HAP-1 (cell line): ENCODE measurements at regions not wholly inside any gene's neighbourhood (a gene's known extent, or its start where the extent isn't known, plus 50 kb on each side); places are given as distances from the start of the nearest gene placed in this dataset.
"Not testable (repeated sequence)": the region's sequence is repeated elsewhere in the genome, so short reads cannot be mapped to it uniquely, and the experiment has no call there.

ENCODE experiments used
- DNase-seq, 2 experiments: peaks; one replicate each; pipeline ENCODE4 v3.0.0-alpha.2; 2016 to 2020; ENCODE audit warnings: low spot score in 2 of 2
- H3K27me3 ChIP-seq: fragments of 250-450 bp; sonication (Bioruptor Pico); 2 replicates; pipeline ENCODE4 v1.5.1; 2020; ENCODE audit warnings: low read depth, mild to moderate bottlenecking, moderate library complexity
- H3K36me3 ChIP-seq: fragments of 250-450 bp; sonication (Bioruptor Pico); replicated peaks from 2 replicates; pipeline ENCODE4 v1.5.1; 2020; ENCODE audit warnings: mild to moderate bottlenecking
- H3K4me1 ChIP-seq: fragments of 250-450 bp; sonication (Bioruptor Pico); 2 replicates; pipeline ENCODE4 v1.5.1; 2020; ENCODE audit warnings: mild to moderate bottlenecking
- H3K4me3 ChIP-seq: fragments of 250-450 bp; sonication (Bioruptor Pico); 2 replicates; pipeline ENCODE4 v1.5.1; 2020; ENCODE audit warnings: mild to moderate bottlenecking, moderate library complexity
- H3K9me3 ChIP-seq: fragments of 250-450 bp; sonication (Bioruptor Pico); 2 replicates; pipeline ENCODE4 v1.5.1; 2020; ENCODE audit warnings: mild to moderate bottlenecking, moderate library complexity
- in situ Hi-C: fragments of 300-500 bp; cut with MboI; formaldehyde crosslinking; loops from 3 replicates; pipeline ENCODE4 v1.14.3; 2020; ENCODE audit warnings: low sequenced_read_pairs, inconsistent platforms, mixed read lengths

GRCh38 chr16:65333283-65333682 is 211.4 kb upstream of the CDH11 start:
- DNase-seq = no peak
- H3K4me1 ChIP-seq = no peaks in the 10 kb centered on the region
- no peaks in the 10 kb centered on the region; the same call in 1 of the 2 replicates for H3K9me3 ChIP-seq
- H3K36me3 ChIP-seq = no peaks in the 10 kb centered on the region
- H3K27me3 ChIP-seq = no peaks in the 10 kb centered on the region
- H3K4me3 ChIP-seq = no peak overlapping the region
- in situ Hi-C loops = no loop called here

DNA sequence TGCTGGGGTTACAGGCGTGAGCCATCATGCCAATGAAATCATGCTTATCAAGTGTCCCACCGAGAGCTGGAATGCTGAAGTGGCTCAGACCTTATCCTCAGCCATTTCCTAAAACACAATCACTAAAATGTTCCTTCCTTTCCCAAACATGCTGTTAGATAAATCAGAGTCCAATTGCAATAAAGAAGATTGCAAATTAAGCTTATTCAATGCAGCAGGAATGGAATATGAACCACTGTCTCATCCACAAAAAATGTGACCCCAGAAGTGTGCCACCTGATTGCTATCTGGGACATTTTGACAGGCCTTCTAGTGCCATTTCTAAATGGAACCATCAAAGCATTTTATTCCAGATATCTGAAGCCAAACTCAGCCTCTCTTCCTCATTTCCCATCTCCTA is 205.5 kb upstream of the CDH11 start:
- no peaks in the 10 kb centered on the region for H3K36me3 ChIP-seq
- DNase-seq = no peak
- H3K4me1 ChIP-seq = no peaks in the 10 kb centered on the region
- no peak overlapping the region for H3K4me3 ChIP-seq
- in situ Hi-C loops = no loop called here
- H3K9me3 ChIP-seq = no peaks in the 10 kb centered on the region
- H3K27me3 ChIP-seq = no peaks in the 10 kb centered on the region

DNA sequence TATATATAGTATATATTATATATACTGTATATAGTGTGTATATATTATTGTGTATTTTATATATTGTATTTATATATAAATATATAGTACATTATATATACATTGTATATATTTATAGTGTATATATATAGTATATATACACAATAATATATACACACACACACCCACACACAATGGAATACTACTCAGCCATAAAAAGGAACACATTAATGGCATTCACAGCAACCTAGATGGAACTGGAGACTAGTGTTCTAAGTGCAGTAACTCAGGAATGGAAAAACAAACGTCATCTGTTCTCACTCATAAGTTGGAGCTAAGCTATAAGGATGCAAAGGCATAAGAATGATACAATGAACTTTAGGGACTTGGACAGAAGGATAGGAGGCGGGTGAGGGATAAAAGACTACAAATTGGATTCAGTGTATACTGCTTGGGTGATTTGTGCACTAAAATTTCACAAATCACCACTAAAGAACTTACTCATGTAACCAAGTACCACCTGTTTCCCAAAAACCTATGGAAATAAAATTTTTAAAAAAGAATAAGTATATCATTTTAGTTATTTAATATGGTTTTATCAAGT is 201.9 kb upstream of the CDH11 start:
- H3K9me3 ChIP-seq = no peaks in the 10 kb centered on the region
- no peaks in the 10 kb centered on the region for H3K36me3 ChIP-seq
- no peaks in the 10 kb centered on the region for H3K4me1 ChIP-seq
- DNase-seq = no peak
- H3K27me3 ChIP-seq = no peaks in the 10 kb centered on the region
- no peak overlapping the region for H3K4me3 ChIP-seq
- in situ Hi-C loops = no loop called here

- H3K27me3 ChIP-seq = no peaks in the 10 kb centered on the region
- no peaks in the 10 kb centered on the region for H3K36me3 ChIP-seq
- no peaks in the 10 kb centered on the region for H3K4me1 ChIP-seq
- in situ Hi-C loops = no loop called here
- no peaks in the 10 kb centered on the region for H3K9me3 ChIP-seq
- no peak for DNase-seq
- no peak overlapping the region for H3K4me3 ChIP-seq
Measured at GRCh38 chr16:65319621-65320231, 197.9 kb upstream of the CDH11 start.

- H3K36me3 ChIP-seq = no peaks in the 10 kb centered on the region
- H3K4me3 ChIP-seq = no peak overlapping the region
- no peak for DNase-seq
- in situ Hi-C loops = no loop called here
- H3K4me1 ChIP-seq = no peaks in the 10 kb centered on the region
- no peaks in the 10 kb centered on the region for H3K27me3 ChIP-seq
- H3K9me3 ChIP-seq = no peaks in the 10 kb centered on the region
Measured at GRCh38 chr16:65318590-65319257, 196.9 kb upstream of the CDH11 start.

DNA sequence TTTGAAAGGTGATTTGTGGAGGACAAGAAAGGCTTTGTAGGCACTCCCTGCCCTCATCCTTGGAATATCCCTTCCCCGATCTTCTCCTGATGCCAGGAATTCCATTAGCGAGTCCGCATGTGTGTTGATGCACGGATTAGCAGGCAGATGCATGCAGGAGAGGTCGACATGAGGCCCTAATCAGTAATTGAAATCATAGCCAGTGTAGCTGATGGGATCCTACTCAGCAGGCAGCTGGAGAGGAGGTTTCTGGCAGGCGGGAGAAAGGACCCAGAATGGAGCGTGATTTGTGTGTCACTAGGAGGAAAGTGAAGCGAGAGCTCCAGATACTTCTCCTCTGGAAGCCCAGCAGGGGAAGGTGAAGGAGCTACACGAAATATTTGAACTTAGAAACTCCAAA is 196.3 kb upstream of the CDH11 start:
- H3K27me3 ChIP-seq = no peaks in the 10 kb centered on the region
- no peak overlapping the region for H3K4me3 ChIP-seq
- in situ Hi-C loops = no loop called here
- H3K4me1 ChIP-seq = no peaks in the 10 kb centered on the region
- no peaks in the 10 kb centered on the region for H3K36me3 ChIP-seq
- DNase-seq = no peak
- no peaks in the 10 kb centered on the region for H3K9me3 ChIP-seq

DNA sequence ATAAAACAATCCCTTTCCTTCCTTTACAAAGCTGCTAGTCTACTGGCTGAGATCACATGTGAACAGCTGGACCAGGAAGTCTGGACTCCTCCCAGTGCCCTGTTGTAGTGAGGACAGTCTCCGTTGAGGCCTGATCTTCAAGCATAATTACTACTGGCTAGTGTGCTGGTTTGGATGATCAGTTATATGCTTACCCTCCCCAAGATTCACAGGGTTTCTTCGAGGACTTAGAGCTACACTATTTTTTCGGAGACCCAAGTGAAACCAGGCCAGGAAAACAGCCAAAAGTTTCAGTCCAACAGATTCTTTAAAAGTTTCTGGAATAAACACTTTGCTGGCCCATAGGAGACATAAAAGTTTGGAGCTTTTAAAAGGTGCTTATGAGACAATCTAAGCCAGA is 194.9 kb upstream of the CDH11 start:
- no peak for DNase-seq
- H3K4me1 ChIP-seq = no peaks in the 10 kb centered on the region
- in situ Hi-C loops = no loop called here

DNA sequence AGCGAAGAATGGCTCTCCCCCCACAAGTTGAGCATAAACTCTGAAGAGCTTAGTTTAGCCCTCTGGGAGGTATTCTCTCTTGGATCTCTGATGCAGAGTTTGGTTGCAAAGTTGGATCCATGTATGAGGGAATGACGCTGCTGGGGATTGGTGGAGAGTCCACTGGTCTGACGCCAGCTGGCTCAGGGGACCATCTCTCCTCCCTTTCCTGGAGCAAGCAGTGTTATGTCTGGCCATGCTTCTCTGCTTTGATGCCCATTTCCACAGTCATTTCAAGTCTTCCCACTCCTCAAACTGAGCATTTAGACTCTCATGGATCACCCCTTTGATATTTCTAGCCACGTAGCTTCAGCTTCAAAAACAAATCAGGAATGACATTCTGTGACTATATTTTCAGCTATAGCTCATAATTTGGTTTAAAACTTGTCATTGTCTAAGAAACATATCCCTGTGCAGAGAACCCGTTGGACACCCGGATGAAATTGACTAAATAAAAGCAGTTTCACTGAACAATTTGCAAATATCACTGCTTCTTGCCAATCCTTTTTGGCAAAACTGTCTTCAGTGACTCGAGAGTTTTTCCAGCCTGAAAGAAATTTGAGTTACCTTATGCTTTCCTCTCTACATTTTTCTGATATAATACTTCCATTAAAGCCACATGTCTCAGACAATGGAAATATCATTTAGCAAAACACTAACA is 193.4 kb upstream of the CDH11 start:
- H3K27me3 ChIP-seq = no peaks in the 10 kb centered on the region
- H3K4me3 ChIP-seq = no peak overlapping the region
- H3K9me3 ChIP-seq = no peaks in the 10 kb centered on the region
- no peaks in the 10 kb centered on the region for H3K4me1 ChIP-seq
- in situ Hi-C loops = no loop called here
- H3K36me3 ChIP-seq = no peaks in the 10 kb centered on the region
- DNase-seq = no peak

More for the DNA sequence above, 194.9 kb upstream of the CDH11 start:
- H3K9me3 ChIP-seq = no peaks in the 10 kb centered on the region
- no peaks in the 10 kb centered on the region for H3K27me3 ChIP-seq
- no peak overlapping the region for H3K4me3 ChIP-seq
- H3K36me3 ChIP-seq = no peaks in the 10 kb centered on the region

DNA sequence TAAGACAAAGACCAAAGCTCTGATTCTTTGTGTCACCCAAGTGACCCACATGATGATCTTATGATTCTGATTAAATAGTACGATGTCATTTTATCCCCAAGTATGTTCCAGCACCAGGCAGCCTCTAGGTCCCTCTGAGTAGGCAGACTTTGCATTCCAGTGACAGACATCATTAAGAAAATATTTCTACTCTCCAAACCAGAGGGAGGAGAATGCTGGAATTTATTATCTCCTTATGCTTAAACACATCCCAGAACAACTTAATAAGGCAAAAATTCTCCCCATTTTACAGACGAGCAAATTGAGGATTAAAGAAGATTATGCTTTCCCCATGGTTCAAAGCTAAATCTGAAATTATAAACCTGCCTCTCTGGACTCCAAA is 192.8 kb upstream of the CDH11 start:
- DNase-seq = no peak
- in situ Hi-C loops = no loop called here
- Histone ChIP-seq H3K4me3 (no peak overlapping the region), H3K9me3 (no peaks in the 10 kb centered on the region), H3K4me1 (no peaks in the 10 kb centered on the region), H3K36me3 (no peaks in the 10 kb centered on the region), H3K27me3 (no peaks in the 10 kb centered on the region)

DNA sequence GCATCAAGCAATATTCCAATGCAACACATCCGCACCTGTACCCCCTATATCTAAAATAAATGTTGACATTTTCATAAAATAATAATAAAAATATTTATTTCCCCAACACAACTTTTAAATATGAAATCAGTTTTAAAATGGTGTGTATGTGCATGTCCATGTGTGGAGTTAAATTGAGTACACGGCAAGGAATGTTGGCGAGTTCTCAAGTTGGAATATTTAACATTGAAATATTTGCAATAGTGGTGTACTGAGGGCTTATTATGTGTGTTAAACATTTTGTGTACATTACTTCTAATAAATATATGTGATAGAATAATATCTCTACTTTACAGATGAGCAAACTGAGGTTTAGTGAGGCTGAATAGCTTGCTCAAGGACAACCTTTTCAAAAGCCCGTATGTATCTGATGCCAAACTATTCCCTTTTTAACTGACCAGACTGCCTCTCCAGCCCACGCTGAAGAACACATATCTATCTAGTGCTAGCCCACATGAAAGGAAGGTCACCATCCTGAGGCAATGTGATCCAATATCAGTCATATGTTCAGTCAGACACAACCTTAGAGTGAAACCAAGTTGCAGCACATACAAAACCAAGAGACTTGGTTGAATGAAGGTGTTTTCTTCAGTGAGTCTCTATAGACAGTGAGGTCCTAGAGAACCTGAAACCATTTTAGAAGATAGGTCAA is 192.2 kb upstream of the CDH11 start:
- Histone ChIP-seq H3K27me3 (no peaks in the 10 kb centered on the region), H3K36me3 (no peaks in the 10 kb centered on the region), H3K4me1 (no peaks in the 10 kb centered on the region), H3K4me3 (no peak overlapping the region), H3K9me3 (no peaks in the 10 kb centered on the region)
- in situ Hi-C loops = no loop called here
- DNase-seq = no peak

DNA sequence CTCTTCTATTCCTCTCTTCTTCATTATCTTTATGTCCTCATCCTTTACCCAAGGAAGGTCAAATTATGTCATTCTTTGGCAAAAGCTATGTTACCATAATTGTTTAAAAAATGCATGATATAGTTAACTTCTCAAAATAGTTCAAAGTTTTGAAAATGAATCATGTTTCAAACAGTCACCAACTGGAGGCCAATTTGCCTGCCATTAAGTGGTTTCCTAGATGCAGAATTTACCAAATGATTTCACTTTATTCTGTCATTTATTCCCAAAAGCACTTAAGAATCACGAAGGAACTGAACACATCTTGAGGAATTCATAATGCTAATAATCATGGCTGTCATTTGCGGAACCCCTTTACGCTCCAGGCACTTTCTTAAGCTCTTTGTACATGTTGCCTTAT is 190.9 kb upstream of the CDH11 start:
- Histone ChIP-seq H3K36me3 (no peaks in the 10 kb centered on the region), H3K4me3 (no peak overlapping the region), H3K27me3 (no peaks in the 10 kb centered on the region), H3K9me3 (no peaks in the 10 kb centered on the region), H3K4me1 (no peaks in the 10 kb centered on the region)
- in situ Hi-C loops = no loop called here
- DNase-seq = no peak

DNA sequence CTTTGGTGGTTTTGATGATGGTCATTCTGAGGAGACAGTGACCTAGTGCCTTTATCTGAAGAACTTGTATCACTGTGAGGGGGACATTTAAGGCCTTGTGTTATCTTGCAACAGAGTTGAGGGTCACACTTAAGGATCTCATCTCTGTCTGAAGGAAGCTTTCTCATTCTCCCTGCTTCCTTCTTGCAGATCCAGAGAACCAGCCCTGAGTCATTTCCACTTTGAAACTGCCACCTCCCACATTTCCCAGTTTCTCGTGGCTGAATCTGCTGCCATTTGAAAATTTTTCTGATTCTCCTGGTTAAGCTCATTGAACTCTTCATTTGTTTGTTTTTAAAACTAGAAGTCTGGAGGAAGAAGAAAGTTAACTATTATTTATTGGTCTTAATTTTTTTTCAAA is 190.2 kb upstream of the CDH11 start:
- Histone ChIP-seq H3K36me3 (no peaks in the 10 kb centered on the region), H3K27me3 (no peaks in the 10 kb centered on the region), H3K9me3 (no peaks in the 10 kb centered on the region), H3K4me1 (no peaks in the 10 kb centered on the region), H3K4me3 (no peak overlapping the region)
- no peak for DNase-seq
- in situ Hi-C loops = no loop called here

DNA sequence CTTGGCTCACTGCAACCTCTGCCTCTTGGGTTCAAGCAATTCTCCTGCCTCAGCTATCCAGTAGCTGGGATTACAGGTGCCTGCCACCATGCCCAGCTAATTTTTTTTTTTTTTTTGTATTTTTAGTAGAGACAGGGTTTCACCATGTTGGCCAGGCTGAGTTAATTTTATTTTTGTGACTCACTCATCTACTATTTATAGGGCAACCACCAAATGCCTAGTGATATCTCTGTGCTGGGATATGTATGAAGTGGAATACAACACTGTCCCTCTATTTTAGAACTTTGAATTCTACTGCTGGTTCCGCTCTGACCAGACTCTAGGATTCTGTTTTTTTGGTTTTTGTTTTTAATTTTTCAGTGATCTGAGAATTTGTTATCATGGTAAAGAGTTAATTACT is 188.6 kb upstream of the CDH11 start:
- in situ Hi-C loops, H3K4me1 ChIP-seq, H3K27me3 ChIP-seq, H3K36me3 ChIP-seq, H3K4me3 ChIP-seq, DNase-seq, H3K9me3 ChIP-seq: not testable (repeated sequence)

DNA sequence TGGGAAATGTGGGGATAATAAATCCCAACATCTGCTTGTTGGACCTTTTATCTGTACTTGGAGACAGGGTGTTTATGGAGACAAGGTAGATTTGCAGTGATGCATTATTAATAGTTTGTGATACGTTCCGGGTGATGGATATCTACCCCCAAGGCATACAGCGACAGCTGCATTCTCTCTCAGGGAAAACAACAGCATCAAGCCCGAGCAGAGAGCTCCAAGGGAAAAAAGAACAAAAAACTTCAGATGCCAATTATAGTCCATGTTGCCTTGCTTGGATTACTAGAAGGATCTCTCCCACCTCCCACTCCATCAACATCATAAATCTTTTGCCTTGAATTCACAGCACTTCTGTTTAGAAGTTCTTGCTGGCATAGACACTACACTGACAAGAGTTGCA is 187.5 kb upstream of the CDH11 start:
- no peak for DNase-seq
- Histone ChIP-seq H3K4me1 (no peaks in the 10 kb centered on the region), H3K9me3 (no peaks in the 10 kb centered on the region), H3K36me3 (no peaks in the 10 kb centered on the region), H3K4me3 (no peak overlapping the region), H3K27me3 (no peaks in the 10 kb centered on the region)
- in situ Hi-C loops = no loop called here
